GM19043 (cell line): ENCODE measurements at regions not wholly inside any gene's neighbourhood (a gene's known extent, or its start where the extent isn't known, plus 50 kb on each side); places are given as distances from the start of the nearest gene placed in this dataset.

Experiments
- ATAC-seq: cut with Tn5 transposase; IDR thresholded peaks from one replicate; pipeline ENCODE4 v1.9.1; 2021; ENCODE audit warnings: low read depth; ENCODE audit not compliant: unreplicated experiment

DNA sequence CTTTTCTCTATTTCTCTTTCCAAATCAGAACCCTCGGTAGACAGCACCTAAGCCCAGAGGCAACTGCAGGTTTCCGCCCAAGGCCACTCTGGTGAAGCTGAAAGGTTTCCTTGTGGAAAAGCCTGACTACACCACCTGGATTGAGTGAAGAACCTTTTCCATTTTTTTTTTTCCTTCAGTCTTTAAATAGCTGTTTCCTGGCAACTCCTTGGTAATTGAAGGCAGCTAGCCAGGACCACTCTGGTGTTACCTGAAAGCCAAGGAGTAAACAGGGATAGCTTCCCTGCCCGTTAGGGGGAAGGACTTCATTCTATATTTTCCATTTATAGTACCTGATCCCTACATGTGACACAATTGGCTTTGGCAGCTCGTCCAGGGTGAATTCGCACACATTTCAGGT is 1238.4 kb downstream of the GRIK2 start:
- no peak for ATAC-seq

GRCh38 chr6:102623201-102623600 is 1229.7 kb downstream of the GRIK2 start:
- no peak for ATAC-seq

DNA sequence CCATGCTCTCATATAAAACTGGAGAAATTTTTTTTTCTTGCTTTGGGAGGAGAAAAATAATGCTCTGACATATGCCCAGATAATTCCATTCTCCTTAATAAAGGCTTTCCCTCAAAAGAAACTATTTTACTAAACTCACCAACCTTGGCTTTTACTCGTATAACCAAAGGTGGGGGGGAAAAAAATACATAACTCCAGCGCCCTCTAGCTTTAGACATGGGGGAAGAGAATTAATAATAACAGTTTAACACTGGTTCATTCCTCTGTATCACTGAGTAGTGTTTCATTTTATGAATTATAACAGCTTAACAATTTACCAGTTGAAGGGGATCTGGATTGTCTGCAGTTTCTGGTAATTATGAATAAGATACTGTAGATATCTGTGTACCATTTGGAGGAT is 1226.1 kb downstream of the GRIK2 start:
- peak; percentile 46 for ATAC-seq

DNA sequence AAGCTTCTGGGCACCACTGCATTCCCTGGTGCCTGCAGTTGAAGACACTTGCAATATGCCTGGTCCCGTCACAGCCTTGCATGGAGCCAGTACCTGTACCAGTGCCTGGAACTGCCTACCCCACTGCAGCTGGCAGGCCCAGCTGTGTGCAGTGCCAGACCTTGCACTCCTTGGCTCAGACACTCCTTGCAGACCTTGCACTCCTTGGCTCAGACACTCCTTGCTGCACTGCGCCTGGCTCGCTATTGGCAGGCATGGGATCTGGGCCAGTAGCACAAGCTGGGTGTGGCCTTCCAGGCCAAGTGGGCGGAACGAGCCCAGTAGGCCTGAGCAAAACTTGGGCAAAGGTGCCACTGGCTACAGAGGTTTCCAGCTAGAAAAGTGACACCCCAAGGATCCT is 1189.1 kb downstream of the GRIK2 start:
- ATAC-seq = no peak

DNA sequence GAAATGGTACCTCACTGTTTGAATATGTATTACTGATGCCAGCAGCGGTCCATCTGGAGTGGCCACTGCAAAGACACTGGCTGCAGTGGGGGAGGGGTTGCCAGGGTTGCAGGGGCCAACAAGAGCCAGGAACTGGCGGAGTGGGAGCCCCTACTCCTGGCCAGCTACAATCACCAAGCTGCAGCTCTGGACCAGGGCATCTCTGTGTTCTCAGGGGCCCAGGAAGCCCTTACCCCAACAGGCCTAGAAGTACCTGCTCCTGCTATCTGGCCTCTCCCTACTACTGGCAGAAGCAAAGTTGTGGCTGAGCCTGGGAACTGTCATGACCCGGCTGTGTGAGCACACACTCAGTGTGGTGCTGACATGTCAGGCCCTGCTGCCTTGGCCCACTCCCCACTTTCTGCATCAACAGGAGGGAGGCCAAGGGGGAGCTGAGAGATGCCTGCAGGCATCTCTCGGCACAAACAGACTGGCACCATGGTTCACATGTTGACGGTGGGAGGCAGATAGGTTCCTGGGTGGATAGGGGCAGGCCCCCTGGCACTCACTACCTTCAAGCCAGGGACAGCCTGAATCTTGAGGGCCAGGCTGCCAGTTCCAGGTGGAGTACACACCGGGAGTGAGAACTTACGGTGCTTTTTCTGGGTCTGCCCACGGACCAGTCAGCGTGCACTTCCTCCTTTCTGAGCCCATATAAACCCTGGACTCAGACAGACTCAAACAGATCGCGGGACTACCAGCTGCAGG is 1188.0 kb downstream of the GRIK2 start:
- no peak for ATAC-seq

DNA sequence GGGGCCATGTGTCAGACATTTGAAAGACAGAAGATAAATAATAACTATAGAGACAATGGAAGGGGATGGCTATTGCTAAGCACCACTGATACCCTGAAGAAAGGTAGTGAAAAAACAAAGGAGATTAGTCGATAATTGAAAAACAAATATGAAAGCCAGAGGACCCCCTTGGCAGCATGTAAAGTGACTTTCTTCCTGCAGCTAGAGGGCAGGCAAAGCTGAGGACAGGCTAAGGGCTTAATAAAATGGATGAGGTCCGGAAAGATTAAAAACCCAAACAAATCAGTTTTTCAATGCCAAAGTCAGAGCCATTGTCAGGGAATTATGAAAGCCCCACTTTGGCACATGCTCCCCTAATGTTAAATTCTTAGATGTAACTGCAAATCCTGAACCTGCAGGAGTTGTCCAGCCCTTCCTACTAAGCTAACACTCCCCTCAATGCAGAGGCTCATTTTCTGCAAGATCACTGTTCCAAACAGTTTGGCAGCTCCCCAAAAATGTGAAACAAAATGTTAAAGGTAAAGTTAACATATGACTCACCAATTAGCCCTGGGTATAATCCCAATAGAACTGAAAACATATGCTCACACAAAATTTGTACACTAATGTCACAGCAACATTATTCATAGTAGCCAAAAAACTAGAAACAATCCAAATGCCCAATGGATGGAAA is 1177.9 kb downstream of the GRIK2 start:
- no peak for ATAC-seq

GRCh38 chr6:102562713-102563112 is 1169.2 kb downstream of the GRIK2 start:
- ATAC-seq = no peak

DNA sequence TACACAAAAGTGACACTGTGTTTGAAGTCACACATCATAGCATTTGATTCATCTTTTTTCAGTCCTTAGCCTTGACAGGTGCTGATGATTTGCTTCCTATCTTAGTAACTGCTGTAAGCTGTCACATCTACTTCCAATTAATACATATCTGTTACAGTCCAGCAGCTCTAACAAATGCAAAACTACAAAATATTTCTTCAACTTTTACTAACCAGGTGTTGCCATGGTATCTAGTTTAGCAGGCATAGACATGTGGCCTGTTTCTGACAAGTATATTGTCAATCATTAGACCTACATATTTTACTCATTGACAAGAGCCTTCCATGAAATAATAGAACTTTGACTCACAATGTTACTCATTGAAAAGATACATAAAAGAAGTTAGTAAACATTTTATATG is 1159.7 kb downstream of the GRIK2 start:
- no peak for ATAC-seq

DNA sequence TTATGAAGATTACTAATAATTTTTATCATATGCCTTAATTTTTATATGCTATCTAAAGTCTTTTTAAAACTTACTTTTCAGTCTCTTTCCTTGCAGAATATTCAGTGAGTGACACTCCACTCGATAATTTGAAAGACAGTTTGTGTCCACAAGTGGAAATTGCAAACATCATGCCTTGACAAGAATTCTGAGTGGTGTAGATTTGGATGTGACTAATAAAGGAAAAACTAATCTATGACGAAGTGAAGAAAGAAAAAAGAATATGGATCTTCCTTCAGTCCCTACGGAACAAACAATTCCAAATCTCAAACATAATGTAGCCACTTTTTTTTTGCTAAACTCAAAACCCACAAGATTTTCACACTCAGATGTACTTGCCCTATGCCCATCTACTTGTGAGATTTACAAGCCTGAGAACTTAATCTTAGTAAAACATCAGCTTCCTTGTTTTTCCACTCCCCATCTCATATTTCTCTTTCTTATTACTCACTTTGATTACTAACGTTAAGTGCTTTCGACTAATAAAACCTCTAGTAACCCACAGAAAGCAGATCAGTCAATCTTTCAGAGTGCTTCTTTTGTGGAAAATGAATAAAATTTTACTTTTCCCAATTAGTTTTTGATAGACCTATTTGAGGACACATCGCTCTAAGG is 1155.8 kb downstream of the GRIK2 start:
- no peak for ATAC-seq

- no peak for ATAC-seq
Observed at GRCh38 chr6:102525336-102525735, 1131.8 kb downstream of the GRIK2 start.

DNA sequence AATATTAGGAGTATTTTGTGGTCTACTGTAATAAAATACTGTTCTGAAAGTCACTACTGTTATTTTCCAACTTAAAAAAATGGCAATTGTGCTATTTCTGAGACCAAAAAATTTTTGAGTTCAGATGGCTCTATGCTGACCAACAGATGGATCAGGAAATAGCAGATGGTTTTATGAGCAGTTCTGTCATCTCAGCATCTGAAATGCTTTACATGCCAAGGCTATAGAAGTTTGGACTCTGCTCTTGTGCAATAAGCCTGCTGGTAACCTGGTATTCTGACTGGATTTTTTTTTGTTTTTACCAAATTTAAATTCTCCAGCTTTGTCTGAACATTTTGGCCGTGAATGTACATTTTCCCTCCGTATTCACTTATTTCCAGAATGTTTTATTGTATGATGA is 1127.5 kb downstream of the GRIK2 start:
- ATAC-seq = no peak

DNA sequence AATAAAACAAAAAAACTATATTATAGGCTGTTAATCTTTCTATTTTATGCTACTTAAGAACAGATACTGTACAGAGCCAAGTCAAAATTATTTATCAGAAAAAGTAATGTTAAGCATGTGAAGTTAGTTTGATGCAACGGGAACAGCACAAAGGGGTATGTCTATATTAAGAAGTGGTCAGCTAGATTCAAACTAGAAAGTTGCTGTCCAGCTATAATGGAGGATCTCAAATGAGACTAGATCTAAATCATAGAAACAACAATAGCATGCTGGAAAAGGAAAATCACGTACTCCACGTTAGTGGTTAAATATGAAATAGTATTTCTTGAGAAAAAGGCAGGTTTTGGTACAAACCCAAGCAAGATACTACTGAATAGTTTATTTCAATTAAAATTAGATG is 1124.0 kb downstream of the GRIK2 start:
- no peak for ATAC-seq

GRCh38 chr6:102501615-102502014 is 1108.1 kb downstream of the GRIK2 start:
- peak; percentile 60 for ATAC-seq

GRCh38 chr6:102494808-102495207 is 1101.3 kb downstream of the GRIK2 start:
- ATAC-seq = no peak

DNA sequence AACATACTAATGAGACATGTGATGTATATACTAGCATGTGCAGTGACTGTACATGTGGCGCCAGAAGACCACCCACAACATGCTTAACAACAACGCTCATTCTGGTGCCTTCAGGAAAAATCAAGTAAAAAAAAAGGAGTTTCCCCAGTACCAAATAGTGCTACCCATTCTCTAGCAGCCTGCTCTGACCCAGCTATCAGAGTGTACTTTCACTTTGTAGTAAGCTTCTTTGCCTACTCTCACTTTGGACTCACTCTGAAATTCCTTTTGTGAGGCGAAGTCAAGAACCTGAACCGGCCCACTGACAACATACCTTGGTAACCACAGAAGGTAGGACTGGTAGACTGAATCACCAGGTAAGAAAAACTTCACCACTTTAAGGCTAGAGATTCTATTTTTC is 1100.0 kb downstream of the GRIK2 start:
- ATAC-seq = no peak

GRCh38 chr6:102488729-102489128 is 1095.2 kb downstream of the GRIK2 start:
- ATAC-seq = no peak

- no peak for ATAC-seq
Observed at GRCh38 chr6:102485480-102485879, 1092.0 kb downstream of the GRIK2 start.

- no peak for ATAC-seq
Observed at GRCh38 chr6:102474041-102474807, 1080.7 kb downstream of the GRIK2 start.

DNA sequence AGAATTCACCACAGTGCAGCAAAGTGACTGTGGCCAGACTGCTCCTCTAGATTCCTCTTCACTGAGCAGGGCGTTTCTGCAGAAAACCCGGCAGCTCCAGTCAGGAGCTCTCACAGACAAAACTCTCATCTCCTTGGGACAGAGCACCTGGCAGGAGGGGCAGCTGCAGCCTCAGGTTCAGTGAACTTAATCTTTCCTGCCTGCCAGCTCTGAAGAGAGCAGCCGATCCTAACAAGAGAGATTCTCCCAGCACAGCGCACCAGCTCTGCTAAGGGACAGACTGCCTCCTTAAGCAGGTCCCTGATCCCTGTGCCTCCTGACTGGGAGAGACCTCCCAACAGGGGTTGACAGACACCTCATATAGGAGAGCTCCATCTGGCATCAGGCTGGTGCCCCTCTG is 1065.5 kb downstream of the GRIK2 start:
- ATAC-seq = no peak

DNA sequence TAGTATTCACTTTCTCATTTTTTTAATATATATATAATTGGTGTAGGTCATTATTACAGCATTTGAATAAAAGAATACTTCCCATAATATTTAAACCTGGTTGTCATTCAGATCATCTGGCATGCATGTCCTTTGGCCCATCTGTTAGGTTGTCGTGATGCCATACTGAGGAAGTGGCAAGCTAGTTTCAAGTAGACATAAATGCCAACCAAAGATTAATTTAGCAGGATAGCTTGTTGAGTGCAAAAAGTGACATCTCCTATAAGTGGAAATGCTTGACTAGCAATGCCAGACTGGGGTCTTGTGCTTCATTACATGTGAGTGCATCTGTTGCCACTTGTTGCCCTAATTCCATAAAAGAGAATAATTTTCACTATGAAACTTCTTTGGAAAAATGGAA is 1044.7 kb downstream of the GRIK2 start:
- no peak for ATAC-seq

GRCh38 chr6:102417368-102417998 is 1024.0 kb downstream of the GRIK2 start:
- no peak for ATAC-seq
